ENCODE measurements at regions not wholly inside any gene's neighbourhood (a gene's known extent, or its start where the extent isn't known, plus 50 kb on each side); places are given as distances from the start of the nearest gene placed in this dataset.

- no peak for DNase-seq (ENCODE audit: low read depth, low spot score)
These were observed 240.2 kb upstream of the SLC14A2 start for GRCh38 chr18:45374878-45375630.

- DNase-seq (ENCODE audit: low read depth, low spot score) = no peak
These were observed 239.1 kb upstream of the SLC14A2 start for GRCh38 chr18:45376193-45376592.

GRCh38 chr18:45378308-45378707 lies 237.0 kb upstream of the SLC14A2 start:
- no peak for DNase-seq (ENCODE audit: low read depth, low spot score)

GRCh38 chr18:45378933-45379332 lies 236.3 kb upstream of the SLC14A2 start:
- no peak for DNase-seq (ENCODE audit: low read depth, low spot score)

- DNase-seq (ENCODE audit: low read depth, low spot score) = peak; percentile 30
These were observed 235.4 kb upstream of the SLC14A2 start for GRCh38 chr18:45379903-45380302.

- no peak for DNase-seq (ENCODE audit: low read depth, low spot score)
These were observed 234.0 kb upstream of the SLC14A2 start for GRCh38 chr18:45381282-45381681.

- DNase-seq (ENCODE audit: low read depth, low spot score) = no peak
These were observed 232.0 kb upstream of the SLC14A2 start for GRCh38 chr18:45383228-45383627.

GRCh38 chr18:45384137-45384961 lies 230.9 kb upstream of the SLC14A2 start:
- DNase-seq (ENCODE audit: low read depth, low spot score) = peak; percentile 81

GRCh38 chr18:45384962-45385315 lies 230.3 kb upstream of the SLC14A2 start:
- DNase-seq (ENCODE audit: low read depth, low spot score) = no peak

GRCh38 chr18:45386041-45386655 lies 229.1 kb upstream of the SLC14A2 start:
- peak; percentile 62 for DNase-seq (ENCODE audit: low read depth, low spot score)

GRCh38 chr18:45387229-45387628 lies 228.0 kb upstream of the SLC14A2 start:
- no peak for DNase-seq (ENCODE audit: low read depth, low spot score)

- DNase-seq (ENCODE audit: low read depth, low spot score) = no peak
These were observed 216.8 kb upstream of the SLC14A2 start for GRCh38 chr18:45398448-45398847.

GRCh38 chr18:45399146-45399545 lies 216.1 kb upstream of the SLC14A2 start:
- DNase-seq (ENCODE audit: low read depth, low spot score) = no peak

- no peak for DNase-seq (ENCODE audit: low read depth, low spot score)
These were observed 215.6 kb upstream of the SLC14A2 start for GRCh38 chr18:45399643-45400042.

- DNase-seq (ENCODE audit: low read depth, low spot score) = peak; percentile 55
These were observed 212.7 kb upstream of the SLC14A2 start for GRCh38 chr18:45402485-45403056.

- no peak for DNase-seq (ENCODE audit: low read depth, low spot score)
These were observed 211.8 kb upstream of the SLC14A2 start for GRCh38 chr18:45403341-45404049.

- peak; percentile 24 for DNase-seq (ENCODE audit: low read depth, low spot score)
These were observed 207.1 kb upstream of the SLC14A2 start for GRCh38 chr18:45408218-45408617.

GRCh38 chr18:45409971-45410370 lies 205.3 kb upstream of the SLC14A2 start:
- no peak for DNase-seq (ENCODE audit: low read depth, low spot score)

GRCh38 chr18:45412577-45412976 lies 202.7 kb upstream of the SLC14A2 start:
- DNase-seq (ENCODE audit: low read depth, low spot score) = no peak

- DNase-seq (ENCODE audit: low read depth, low spot score) = no peak
These were observed 202.0 kb upstream of the SLC14A2 start for GRCh38 chr18:45413180-45413836.

GRCh38 chr18:45415614-45416013 lies 199.7 kb upstream of the SLC14A2 start:
- no peak for DNase-seq (ENCODE audit: low read depth, low spot score)
